ENCODE measurements at regions not wholly inside any gene's neighbourhood (a gene's known extent, or its start where the extent isn't known, plus 50 kb on each side); places are given as distances from the start of the nearest gene placed in this dataset.

DNA sequence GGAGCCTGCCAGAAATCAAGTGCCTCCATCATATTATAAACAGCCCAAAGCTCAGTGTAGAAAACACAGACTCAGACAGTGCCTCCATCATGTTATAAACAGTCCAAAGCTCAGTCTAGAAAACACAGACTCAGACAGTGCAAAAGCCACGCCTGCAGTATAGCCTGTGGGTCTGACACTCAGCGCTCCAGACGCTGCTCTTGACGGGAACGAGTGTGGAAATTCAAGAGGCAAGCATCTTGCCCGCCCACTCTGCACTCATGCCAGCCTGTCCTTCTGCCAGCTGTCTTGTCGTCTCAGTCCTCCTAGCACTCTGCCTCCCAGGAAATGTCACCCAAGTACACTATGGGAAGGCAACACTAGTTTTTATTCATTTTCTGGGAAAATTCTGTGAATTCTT is 274.2 kb upstream of the CDH4 start:
- Mint-ChIP-seq H3K27ac (ENCODE audit: low read depth, unreplicated experiment) (no peak overlapping the region), H3K4me3 (ENCODE audit: unreplicated experiment) (no peak overlapping the region), H3K36me3 (ENCODE audit: insufficient read depth, unreplicated experiment) (no peaks in the 10 kb centered on the region), H3K27me3 (ENCODE audit: insufficient read depth, unreplicated experiment) (peaks cover 41% of the 10 kb centered on the region), H3K4me1 (ENCODE audit: insufficient read depth, unreplicated experiment) (no peaks in the 10 kb centered on the region), H3K9me3 (ENCODE audit: unreplicated experiment) (peaks cover 18% of the 10 kb centered on the region)
- TF ChIP-seq CTCF (IDR thresholded peaks at IDR 0.05; ENCODE audit: unreplicated experiment): no peak
- no TSS peak for BruUV-seq (replicated peaks)
- CTCF ChIA-PET: no interaction called here
- no peak for DNase-seq (ENCODE audit: unreplicated experiment)
- POLR2A ChIA-PET: no interaction called here
- intact Hi-C loops (cut with micrococcal nuclease): no loop called here

- ChIA-PET CTCF (interaction anchor here (0.6 to 1.1 kb wide), 3 partner anchors 15 to 262 kb away, joined by 3 to 7 read pairs (median 5); no protein-coding TSS in a partner anchor), POLR2A (no interaction called here)
- BruUV-seq (replicated peaks): no TSS peak
- Mint-ChIP-seq H3K36me3 (ENCODE audit: insufficient read depth, unreplicated experiment) (peaks cover 7% of the 10 kb centered on the region), H3K9me3 (ENCODE audit: unreplicated experiment) (peaks cover 21% of the 10 kb centered on the region), H3K4me3 (ENCODE audit: unreplicated experiment) (no peak overlapping the region), H3K27me3 (ENCODE audit: insufficient read depth, unreplicated experiment) (peaks cover 62% of the 10 kb centered on the region), H3K4me1 (ENCODE audit: insufficient read depth, unreplicated experiment) (no peaks in the 10 kb centered on the region), H3K27ac (ENCODE audit: low read depth, unreplicated experiment) (no peak overlapping the region)
- DNase-seq (ENCODE audit: unreplicated experiment): no peak
- no peak for TF ChIP-seq CTCF (IDR thresholded peaks at IDR 0.05; ENCODE audit: unreplicated experiment)
- intact Hi-C loops (cut with micrococcal nuclease): no loop called here
Measured at GRCh38 chr20:60984666-60985065, 267.4 kb upstream of the CDH4 start.

- TF ChIP-seq CTCF (IDR thresholded peaks at IDR 0.05; ENCODE audit: unreplicated experiment): no peak
- Mint-ChIP-seq H3K27me3 (ENCODE audit: insufficient read depth, unreplicated experiment) (peaks cover 80% of the 10 kb centered on the region), H3K27ac (ENCODE audit: low read depth, unreplicated experiment) (no peak overlapping the region), H3K4me3 (ENCODE audit: unreplicated experiment) (no peak overlapping the region), H3K36me3 (ENCODE audit: insufficient read depth, unreplicated experiment) (peaks cover 7% of the 10 kb centered on the region), H3K4me1 (ENCODE audit: insufficient read depth, unreplicated experiment) (no peaks in the 10 kb centered on the region), H3K9me3 (ENCODE audit: unreplicated experiment) (peaks cover 8% of the 10 kb centered on the region)
- intact Hi-C loops (cut with micrococcal nuclease): no loop called here
- POLR2A ChIA-PET: no interaction called here
- peak; percentile 3 for DNase-seq (ENCODE audit: unreplicated experiment)
- CTCF ChIA-PET: interaction anchor here (1.1 kb wide), 1 partner anchor 240 kb away, joined by 3 read pairs; no protein-coding TSS in a partner anchor
- BruUV-seq (replicated peaks): no TSS peak
Measured at GRCh38 chr20:60986506-60987156, 265.4 kb upstream of the CDH4 start.

DNA sequence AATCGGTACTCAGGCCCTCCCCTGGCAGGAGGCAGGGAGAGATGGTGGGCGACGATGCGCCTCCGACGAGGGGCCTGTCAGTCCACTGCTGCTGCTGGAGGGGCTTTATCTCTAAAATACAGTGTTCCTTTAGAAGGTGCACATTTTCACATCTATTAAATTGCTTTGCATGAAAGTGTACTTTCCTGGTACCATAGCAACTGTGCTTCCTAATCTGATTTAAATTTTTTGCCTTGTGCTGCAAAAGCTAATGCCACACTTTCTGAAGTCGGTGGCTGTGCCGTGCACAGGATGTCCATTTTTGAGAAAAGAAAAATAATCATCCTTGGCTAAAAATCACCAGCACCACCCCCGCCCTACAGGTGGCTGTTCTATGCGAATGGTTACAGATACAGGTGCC is 262.0 kb upstream of the CDH4 start:
- Mint-ChIP-seq H3K4me1 (ENCODE audit: insufficient read depth, unreplicated experiment) (no peaks in the 10 kb centered on the region), H3K27ac (ENCODE audit: low read depth, unreplicated experiment) (no peak overlapping the region), H3K9me3 (ENCODE audit: unreplicated experiment) (peaks cover 7% of the 10 kb centered on the region), H3K27me3 (ENCODE audit: insufficient read depth, unreplicated experiment) (peaks cover 98% of the 10 kb centered on the region), H3K36me3 (ENCODE audit: insufficient read depth, unreplicated experiment) (no peaks in the 10 kb centered on the region), H3K4me3 (ENCODE audit: unreplicated experiment) (no peak overlapping the region)
- TF ChIP-seq CTCF (IDR thresholded peaks at IDR 0.05; ENCODE audit: unreplicated experiment): no peak
- DNase-seq (ENCODE audit: unreplicated experiment): no peak
- POLR2A ChIA-PET: interaction anchor here (0.6 kb wide), 1 partner anchor 422 kb away, joined by 3 read pairs; no protein-coding TSS in a partner anchor
- BruUV-seq (replicated peaks): no TSS peak
- intact Hi-C loops (cut with micrococcal nuclease): loop anchor here (10.0 kb wide), 1 partner anchor 195 kb away; no protein-coding TSS in a partner anchor
- CTCF ChIA-PET: no interaction called here
